ENCODE measurements at regions not wholly inside any gene's neighbourhood (a gene's known extent, or its start where the extent isn't known, plus 50 kb on each side); places are given as distances from the start of the nearest gene placed in this dataset.

DNA sequence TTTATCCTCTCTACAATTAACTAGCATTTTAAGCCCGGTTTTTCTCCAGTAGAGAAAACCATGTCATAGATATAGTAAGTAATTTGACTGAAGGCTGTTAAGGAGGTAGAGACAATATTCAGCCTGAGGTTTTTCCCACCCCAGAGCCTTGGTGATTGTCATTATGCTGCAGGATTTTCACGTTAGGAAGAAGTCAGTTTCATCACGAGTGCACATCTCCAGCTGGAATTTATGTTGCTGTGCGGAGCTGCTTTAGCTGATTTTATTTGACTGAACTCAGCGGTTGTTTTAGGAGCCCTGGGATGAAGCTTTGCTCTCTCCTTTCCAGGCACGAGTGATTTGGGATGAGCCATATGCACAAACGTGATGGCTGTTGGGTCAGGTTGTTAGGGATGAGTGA, 271.3 kb upstream of the RGMA start:
- Histone ChIP-seq H3K4me3 (no peak overlapping the region), H3K27me3 (replicated peaks in 1 of 7) (peaks cover 0 to 29% (median 0%) of the 10 kb centered on the region in 7 donors), H3K27ac (no peak overlapping the region), H3K9me3 (no peaks in the 10 kb centered on the region), H3K36me3 (no peaks in the 10 kb centered on the region), H3K4me1 (no peaks in the 10 kb centered on the region)
- TF ChIP-seq POLR2A (IDR thresholded peaks at IDR 0.05): no peak
- no peak for TF ChIP-seq POLR2AphosphoS5 (IDR thresholded peaks at IDR 0.05)
- TF ChIP-seq, protein P1, sequence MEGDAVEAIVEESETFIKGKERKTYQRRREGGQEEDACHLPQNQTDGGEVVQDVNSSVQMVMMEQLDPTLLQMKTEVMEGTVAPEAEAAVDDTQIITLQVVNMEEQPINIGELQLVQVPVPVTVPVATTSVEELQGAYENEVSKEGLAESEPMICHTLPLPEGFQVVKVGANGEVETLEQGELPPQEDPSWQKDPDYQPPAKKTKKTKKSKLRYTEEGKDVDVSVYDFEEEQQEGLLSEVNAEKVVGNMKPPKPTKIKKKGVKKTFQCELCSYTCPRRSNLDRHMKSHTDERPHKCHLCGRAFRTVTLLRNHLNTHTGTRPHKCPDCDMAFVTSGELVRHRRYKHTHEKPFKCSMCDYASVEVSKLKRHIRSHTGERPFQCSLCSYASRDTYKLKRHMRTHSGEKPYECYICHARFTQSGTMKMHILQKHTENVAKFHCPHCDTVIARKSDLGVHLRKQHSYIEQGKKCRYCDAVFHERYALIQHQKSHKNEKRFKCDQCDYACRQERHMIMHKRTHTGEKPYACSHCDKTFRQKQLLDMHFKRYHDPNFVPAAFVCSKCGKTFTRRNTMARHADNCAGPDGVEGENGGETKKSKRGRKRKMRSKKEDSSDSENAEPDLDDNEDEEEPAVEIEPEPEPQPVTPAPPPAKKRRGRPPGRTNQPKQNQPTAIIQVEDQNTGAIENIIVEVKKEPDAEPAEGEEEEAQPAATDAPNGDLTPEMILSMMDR (IDR thresholded peaks at IDR 0.05 in 8 of 11, conservative IDR thresholded peaks at IDR 0.05 in 3 of 11): no peak
- intact Hi-C loops (cut with DNase I; ENCODE audit: low total_unique reads): no loop called here
- DNase-seq: no peak
- WGBS, 5 donors: 64 to 79% (median 77%) methylated on average over 7 of the region's 7 CpGs

DNA sequence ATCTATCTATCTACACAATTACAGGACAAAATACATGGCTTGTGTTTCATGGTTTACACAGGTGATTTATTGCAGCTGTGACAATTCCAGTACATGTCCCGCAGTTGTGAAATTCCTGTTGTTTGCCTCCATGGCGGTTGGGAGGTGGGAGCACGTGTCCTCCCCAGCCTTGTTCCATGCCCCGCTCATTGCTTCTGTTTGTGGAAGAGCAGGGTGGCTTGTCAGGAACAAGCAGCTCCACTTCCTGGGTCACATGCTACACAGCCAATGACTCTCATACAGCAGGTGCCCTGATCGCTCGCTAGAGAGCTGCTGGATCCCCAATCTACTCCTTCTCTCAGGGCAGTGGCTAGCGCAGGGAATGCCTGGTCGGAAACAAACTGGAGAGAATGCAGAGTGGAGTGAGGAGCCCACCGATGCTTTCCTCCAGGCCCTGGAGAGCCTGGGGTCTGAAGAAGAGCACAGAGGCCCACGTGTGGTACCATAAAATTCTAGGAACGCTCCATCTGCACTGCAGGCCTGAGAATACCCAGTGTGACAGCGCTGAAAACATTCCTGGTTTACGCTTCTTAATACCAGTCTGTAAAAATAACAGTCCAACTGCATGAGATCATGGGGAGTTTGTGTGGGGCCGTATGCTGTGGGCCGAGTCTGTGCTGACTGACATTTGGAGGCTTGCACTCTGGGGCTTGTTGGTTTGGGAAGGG, 270.6 kb upstream of the RGMA start:
- H3K27me3 ChIP-seq (replicated peaks in 1 of 7): peaks cover 0 to 26% (median 0%) of the 10 kb centered on the region in 7 donors
- H3K4me1 ChIP-seq: no peaks in the 10 kb centered on the region
- DNase-seq: no peak
- WGBS, 5 donors: 75 to 93% (median 79%) methylated on average over 15 of the region's 15 CpGs
- H3K4me3 ChIP-seq: no peak overlapping the region
- no peaks in the 10 kb centered on the region for H3K36me3 ChIP-seq
- intact Hi-C loops (cut with DNase I; ENCODE audit: low total_unique reads): no loop called here
- TF ChIP-seq POLR2AphosphoS5 (IDR thresholded peaks at IDR 0.05) (no peak), POLR2A (IDR thresholded peaks at IDR 0.05) (no peak)
- TF ChIP-seq, protein P1 (IDR thresholded peaks at IDR 0.05 in 8 of 11, conservative IDR thresholded peaks at IDR 0.05 in 3 of 11): no peak
- H3K9me3 ChIP-seq: no peaks in the 10 kb centered on the region
- no peak overlapping the region for H3K27ac ChIP-seq

DNA sequence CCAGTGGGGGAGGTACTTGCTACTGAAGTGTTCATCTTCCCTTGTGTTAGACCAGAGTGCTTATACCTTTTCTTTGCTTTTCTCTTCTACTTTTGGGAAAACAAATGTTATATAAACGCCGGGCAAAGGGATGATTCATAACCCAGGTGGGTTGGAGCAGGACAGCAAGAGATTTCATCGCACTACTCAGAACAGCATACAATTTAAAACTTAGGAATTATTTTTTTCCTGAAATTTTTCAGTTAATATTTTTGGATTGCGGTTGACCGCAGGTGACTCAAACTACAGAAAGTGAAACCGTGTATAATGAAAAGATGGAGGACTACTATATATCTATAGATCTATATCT, 270.0 kb upstream of the RGMA start:
- intact Hi-C loops (cut with DNase I; ENCODE audit: low total_unique reads): no loop called here
- 75 to 96% (median 90%) methylated on average over 6 of the region's 6 CpGs for WGBS, 5 donors
- no peak for DNase-seq
- no peaks in the 10 kb centered on the region for H3K4me1 ChIP-seq
- no peaks in the 10 kb centered on the region for H3K9me3 ChIP-seq
- peaks cover 0 to 20% (median 0%) of the 10 kb centered on the region in 7 donors for H3K27me3 ChIP-seq (replicated peaks in 1 of 7)
- no peak for TF ChIP-seq POLR2A (IDR thresholded peaks at IDR 0.05)
- no peak for TF ChIP-seq POLR2AphosphoS5 (IDR thresholded peaks at IDR 0.05)
- TF ChIP-seq, protein P1 (IDR thresholded peaks at IDR 0.05 in 8 of 11, conservative IDR thresholded peaks at IDR 0.05 in 3 of 11): no peak
- H3K27ac ChIP-seq: no peak overlapping the region
- no peak overlapping the region for H3K4me3 ChIP-seq
- no peaks in the 10 kb centered on the region for H3K36me3 ChIP-seq

DNA sequence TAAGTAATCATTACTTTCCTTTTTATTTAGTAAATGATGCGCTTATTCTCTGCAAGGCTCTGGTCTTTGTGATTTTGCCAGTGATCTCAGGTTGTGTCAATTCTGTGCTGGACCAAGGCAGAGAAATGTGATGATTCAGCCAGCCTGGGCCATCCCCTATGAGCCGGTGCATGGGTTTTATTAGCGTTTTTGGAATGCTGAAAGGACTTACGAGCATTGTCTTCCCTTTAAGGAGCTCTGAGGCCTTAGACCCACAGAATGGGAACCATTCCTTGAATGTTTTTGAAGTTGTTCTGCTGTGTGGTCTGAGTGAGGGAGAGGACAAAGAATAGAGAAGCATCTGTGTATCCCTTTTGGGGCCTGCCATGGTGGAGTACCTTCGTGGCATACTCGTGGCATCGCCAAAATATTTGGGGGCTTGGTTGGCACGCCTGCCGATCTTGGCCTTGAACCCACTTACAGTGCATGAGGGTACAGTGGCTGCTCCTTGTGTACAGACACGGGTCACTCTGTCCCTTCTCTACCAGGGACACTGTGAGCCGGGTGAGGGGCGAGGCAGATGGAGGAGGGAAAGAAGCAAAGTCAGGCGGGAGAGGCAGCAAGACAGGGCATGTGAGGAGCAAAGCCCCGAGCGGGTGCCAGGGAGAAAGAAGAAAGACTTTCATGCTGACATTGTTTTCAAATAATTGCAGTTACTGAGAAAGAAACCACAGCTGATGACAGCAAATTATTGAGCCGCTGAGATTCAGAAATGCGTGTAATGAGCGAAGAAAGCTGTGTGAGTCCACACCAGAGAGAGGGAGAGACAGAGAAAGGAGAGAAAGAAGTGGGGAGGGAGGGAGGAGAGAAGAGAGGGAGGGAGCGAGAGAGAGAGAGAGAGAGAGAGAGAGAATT, 269.4 kb upstream of the RGMA start:
- WGBS, 5 donors: 81 to 89% (median 85%) methylated on average over 19 of the region's 19 CpGs
- H3K4me3 ChIP-seq: no peak overlapping the region
- DNase-seq: no peak
- intact Hi-C loops (cut with DNase I; ENCODE audit: low total_unique reads): no loop called here
- no peak overlapping the region for H3K27ac ChIP-seq
- TF ChIP-seq, protein P1 (IDR thresholded peaks at IDR 0.05 in 8 of 11, conservative IDR thresholded peaks at IDR 0.05 in 3 of 11): no peak
- TF ChIP-seq POLR2A (IDR thresholded peaks at IDR 0.05) (no peak), POLR2AphosphoS5 (IDR thresholded peaks at IDR 0.05) (no peak)
- H3K9me3 ChIP-seq: no peaks in the 10 kb centered on the region
- peaks cover 0 to 14% (median 0%) of the 10 kb centered on the region in 7 donors for H3K27me3 ChIP-seq (replicated peaks in 1 of 7)
- H3K4me1 ChIP-seq: no peaks in the 10 kb centered on the region
- H3K36me3 ChIP-seq: no peaks in the 10 kb centered on the region

Measured in spleen (tissue), 11 donors.